Osteocyte (in vitro differentiated cells): ENCODE measurements at regions not wholly inside any gene's neighbourhood (a gene's known extent, or its start where the extent isn't known, plus 50 kb on each side); places are given as distances from the start of the nearest gene placed in this dataset.

Experiments
- DNase-seq: peaks from one replicate; pipeline ENCODE4 v3.0.0; 2021; ENCODE audit warnings: mixed read lengths; ENCODE audit not compliant: unreplicated experiment; ENCODE audit errors: extremely low spot score
- H3K27ac Mint-ChIP-seq: one replicate; pipeline ENCODE4 v1.8.0; 2021; ENCODE audit warnings: mild to moderate bottlenecking, mixed read lengths; ENCODE audit not compliant: unreplicated experiment
- H3K27me3 Mint-ChIP-seq: one replicate; pipeline ENCODE4 v1.8.0; 2021; ENCODE audit warnings: mixed read lengths; ENCODE audit not compliant: unreplicated experiment
- H3K36me3 Mint-ChIP-seq: one replicate; pipeline ENCODE4 v1.8.0; 2021; ENCODE audit warnings: mixed read lengths; ENCODE audit not compliant: unreplicated experiment
- H3K4me1 Mint-ChIP-seq: one replicate; pipeline ENCODE4 v1.8.0; 2021; ENCODE audit warnings: mixed read lengths; ENCODE audit not compliant: unreplicated experiment
- H3K4me3 Mint-ChIP-seq: one replicate; pipeline ENCODE4 v1.8.0; 2021; ENCODE audit warnings: mild to moderate bottlenecking, moderate library complexity, mixed read lengths; ENCODE audit not compliant: unreplicated experiment
- H3K9me3 Mint-ChIP-seq: one replicate; pipeline ENCODE4 v1.8.0; 2021; ENCODE audit warnings: mixed read lengths; ENCODE audit not compliant: unreplicated experiment
- CTCF ChIP-seq: fragments of 200-600 bp; sonication (generic); IDR thresholded peaks from 2 replicates; pipeline ENCODE4 v1.5.0; 2021; ENCODE audit warnings: antibody characterized with exemption, mild to moderate bottlenecking, moderate library complexity

- TF ChIP-seq CTCF: no peak
- Mint-ChIP-seq H3K4me3 (no peak overlapping the region), H3K9me3 (peaks cover 4% of the 10 kb centered on the region), H3K27ac (no peak overlapping the region), H3K27me3 (no peaks in the 10 kb centered on the region), H3K36me3 (peaks cover 15% of the 10 kb centered on the region), H3K4me1 (peaks cover 36% of the 10 kb centered on the region)
- no peak for DNase-seq
Measured at GRCh38 chr2:174669336-174669735, 71.7 kb upstream of the WIPF1 start.

- H3K36me3 Mint-ChIP-seq: peaks cover 15% of the 10 kb centered on the region
- H3K4me1 Mint-ChIP-seq: peaks cover 38% of the 10 kb centered on the region
- H3K4me3 Mint-ChIP-seq: no peak overlapping the region
- no peak for DNase-seq
- H3K27me3 Mint-ChIP-seq: no peaks in the 10 kb centered on the region
- peaks cover 4% of the 10 kb centered on the region for H3K9me3 Mint-ChIP-seq
- no peak for TF ChIP-seq CTCF
- H3K27ac Mint-ChIP-seq: peak overlapping the region; percentile 9
Measured at GRCh38 chr2:174668075-174668474, 70.5 kb upstream of the WIPF1 start.

GRCh38 chr2:174667250-174667860, 69.8 kb upstream of the WIPF1 start:
- Mint-ChIP-seq H3K4me1 (peaks cover 45% of the 10 kb centered on the region), H3K36me3 (peaks cover 10% of the 10 kb centered on the region), H3K27me3 (no peaks in the 10 kb centered on the region), H3K9me3 (peaks cover 4% of the 10 kb centered on the region), H3K4me3 (no peak overlapping the region), H3K27ac (peak overlapping the region; percentile 60)
- TF ChIP-seq CTCF: no peak
- no peak for DNase-seq

- H3K4me1 Mint-ChIP-seq: peaks cover 48% of the 10 kb centered on the region
- no peak overlapping the region for H3K4me3 Mint-ChIP-seq
- H3K9me3 Mint-ChIP-seq: peaks cover 2% of the 10 kb centered on the region
- peak overlapping the region; percentile 60 for H3K27ac Mint-ChIP-seq
- H3K27me3 Mint-ChIP-seq: no peaks in the 10 kb centered on the region
- peaks cover 5% of the 10 kb centered on the region for H3K36me3 Mint-ChIP-seq
- no peak for DNase-seq
- TF ChIP-seq CTCF: no peak
Measured at GRCh38 chr2:174666845-174667244, 69.2 kb upstream of the WIPF1 start.

GRCh38 chr2:174666312-174666711, 68.7 kb upstream of the WIPF1 start:
- no peak overlapping the region for H3K27ac Mint-ChIP-seq
- TF ChIP-seq CTCF: no peak
- peaks cover 49% of the 10 kb centered on the region for H3K4me1 Mint-ChIP-seq
- peaks cover 1% of the 10 kb centered on the region for H3K36me3 Mint-ChIP-seq
- H3K4me3 Mint-ChIP-seq: no peak overlapping the region
- no peaks in the 10 kb centered on the region for H3K9me3 Mint-ChIP-seq
- DNase-seq: no peak
- H3K27me3 Mint-ChIP-seq: no peaks in the 10 kb centered on the region
